GM19238 (cell line): ENCODE measurements at regions not wholly inside any gene's neighbourhood (a gene's known extent, or its start where the extent isn't known, plus 50 kb on each side); places are given as distances from the start of the nearest gene placed in this dataset.
"Not testable (repeated sequence)": the region's sequence is repeated elsewhere in the genome, so short reads cannot be mapped to it uniquely, and the experiment has no call there.

Experiments used
- DNase-seq: peaks from one replicate; pipeline ENCODE4 v3.0.0; 2011; ENCODE audit warnings: low spot score; ENCODE audit not compliant: insufficient read length

DNA sequence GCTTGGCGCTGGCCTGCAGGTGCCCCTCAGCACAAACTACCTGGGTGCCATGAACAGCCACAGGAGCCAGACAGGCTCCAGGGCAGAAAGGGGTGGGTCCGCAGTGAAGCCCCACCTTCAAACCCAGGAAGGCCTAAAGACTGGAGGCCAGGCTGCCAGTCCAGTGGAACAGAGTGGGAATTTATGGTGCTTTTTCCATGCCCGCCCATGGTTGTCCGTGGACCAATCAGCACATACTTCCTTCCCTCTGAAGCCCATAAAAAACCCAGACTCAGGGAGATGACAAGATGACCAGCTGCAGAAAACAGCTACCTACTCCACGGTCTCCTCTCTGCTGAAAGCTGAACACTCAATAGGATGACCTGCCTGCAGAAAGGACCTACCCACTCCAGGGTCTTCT lies 275.4 kb upstream of the ADRA1B start:
- no peak for DNase-seq

DNA sequence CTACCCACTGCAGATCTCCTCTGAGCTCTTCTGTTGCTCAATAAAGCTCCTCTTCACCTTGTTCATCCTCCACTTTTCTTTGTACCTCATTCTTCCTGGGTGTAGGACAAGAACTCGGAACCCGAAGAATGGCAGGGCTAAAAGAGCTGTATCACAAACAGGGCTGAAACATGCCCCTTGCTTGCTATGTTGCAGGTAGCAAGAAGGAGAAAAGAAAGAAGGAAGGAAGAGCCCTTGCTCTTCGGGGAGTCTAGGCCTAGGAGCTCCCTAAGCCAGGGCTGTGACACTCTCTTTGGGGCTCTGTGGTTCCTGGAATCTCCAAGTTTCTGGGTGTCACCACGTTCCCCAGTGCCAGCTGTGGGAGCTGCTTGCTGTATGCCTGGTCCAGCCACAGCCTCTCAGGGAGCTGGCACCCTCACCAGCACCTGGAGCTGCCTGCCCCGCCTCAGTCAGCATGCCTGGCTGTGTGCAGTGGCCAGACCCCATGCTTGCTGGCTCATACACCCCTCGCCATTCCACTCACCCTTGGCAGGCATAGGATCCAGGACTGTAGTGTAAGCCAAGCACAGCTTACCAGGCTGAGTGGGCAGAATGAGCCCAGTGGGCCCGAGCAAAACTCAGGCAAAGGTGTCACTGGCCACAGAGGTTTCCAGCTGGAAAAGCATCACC lies 274.8 kb upstream of the ADRA1B start:
- DNase-seq: no peak

DNA sequence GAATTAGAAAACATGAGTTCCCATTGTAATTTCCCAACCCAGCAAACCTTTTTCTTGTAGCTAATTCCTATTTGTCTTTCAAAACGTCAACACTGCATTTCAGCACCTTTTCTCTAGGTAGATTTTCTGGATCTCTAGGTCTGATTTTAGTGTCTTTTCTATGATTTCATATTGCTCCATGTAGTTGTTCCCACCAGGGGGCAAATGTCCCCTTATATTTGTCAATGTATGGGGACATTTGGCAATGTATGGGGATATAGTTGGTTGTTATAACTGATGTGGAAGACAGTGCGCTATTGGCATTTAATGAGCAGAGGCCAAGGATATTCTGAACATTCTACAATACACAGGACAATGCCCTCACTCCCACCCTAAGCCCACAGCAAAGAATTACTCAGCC lies 273.9 kb upstream of the ADRA1B start:
- no peak for DNase-seq

DNA sequence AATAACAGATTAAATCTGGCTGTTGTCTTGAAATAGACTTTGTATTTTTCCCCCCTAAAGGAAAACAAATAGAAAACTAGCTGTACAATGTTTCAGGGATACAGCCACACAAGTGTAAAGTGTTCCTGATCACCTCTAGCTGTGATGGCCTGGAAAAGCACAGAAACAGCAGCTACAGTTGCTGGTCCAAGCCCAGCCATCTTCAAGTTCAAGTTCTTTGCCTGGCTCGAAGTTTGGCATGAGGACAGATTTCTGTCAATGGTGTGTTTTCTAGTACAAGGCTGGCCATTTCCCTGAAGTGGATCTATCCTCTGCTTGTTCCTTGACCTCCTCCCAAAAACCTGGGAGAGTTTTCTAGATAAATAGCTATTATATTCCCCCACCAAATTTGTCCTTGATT lies 272.2 kb upstream of the ADRA1B start:
- no peak for DNase-seq

DNA sequence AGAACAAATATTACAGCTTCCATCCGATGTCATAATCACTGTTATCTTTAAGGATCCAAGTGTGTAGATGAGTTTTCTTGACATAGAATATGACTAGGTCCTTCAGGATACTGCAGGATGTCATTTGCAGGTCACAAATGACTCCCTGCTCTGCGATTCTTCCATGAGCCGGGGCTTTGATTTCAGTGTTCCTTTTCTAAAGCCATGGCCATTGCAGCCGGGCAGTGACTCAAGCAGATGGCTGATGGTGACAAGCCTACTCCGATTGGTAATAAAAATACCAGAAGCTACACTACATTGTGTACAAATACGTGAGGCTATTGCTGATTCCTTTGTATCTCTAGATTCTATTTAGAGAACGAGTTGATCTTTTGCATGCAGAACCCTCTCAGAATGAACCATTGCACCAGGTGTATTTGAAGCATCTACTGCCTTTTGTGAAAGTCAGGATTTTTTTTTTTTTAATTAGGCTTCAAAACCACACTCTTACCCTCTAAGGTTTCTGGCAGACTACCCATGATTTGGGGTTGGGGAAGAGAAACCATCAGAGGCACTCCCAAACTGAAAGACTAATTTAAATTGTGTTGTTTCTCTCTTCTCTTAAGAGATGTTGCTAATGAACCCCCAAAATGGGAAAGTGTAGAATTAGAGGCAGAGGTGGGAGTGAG lies 271.0 kb upstream of the ADRA1B start:
- DNase-seq: no peak

DNA sequence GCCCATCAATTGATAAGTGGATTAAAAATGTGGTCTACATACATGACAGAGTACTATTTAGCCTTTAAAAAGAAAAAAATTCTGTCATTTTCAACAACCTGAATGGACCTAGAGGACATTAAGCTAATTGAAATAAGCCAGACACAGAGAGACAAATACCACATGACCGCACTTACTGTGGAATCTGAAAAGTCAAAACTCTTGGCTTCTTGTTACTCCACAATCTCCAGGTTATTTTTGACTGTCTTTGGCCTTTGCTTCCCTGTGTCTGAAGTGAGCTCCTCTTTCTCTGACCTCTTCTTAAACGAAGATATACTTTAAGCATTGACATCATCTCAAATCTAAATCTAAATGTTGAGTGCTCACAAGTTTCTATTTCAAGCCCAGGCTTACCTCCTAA lies 265.5 kb upstream of the ADRA1B start:
- no peak for DNase-seq

DNA sequence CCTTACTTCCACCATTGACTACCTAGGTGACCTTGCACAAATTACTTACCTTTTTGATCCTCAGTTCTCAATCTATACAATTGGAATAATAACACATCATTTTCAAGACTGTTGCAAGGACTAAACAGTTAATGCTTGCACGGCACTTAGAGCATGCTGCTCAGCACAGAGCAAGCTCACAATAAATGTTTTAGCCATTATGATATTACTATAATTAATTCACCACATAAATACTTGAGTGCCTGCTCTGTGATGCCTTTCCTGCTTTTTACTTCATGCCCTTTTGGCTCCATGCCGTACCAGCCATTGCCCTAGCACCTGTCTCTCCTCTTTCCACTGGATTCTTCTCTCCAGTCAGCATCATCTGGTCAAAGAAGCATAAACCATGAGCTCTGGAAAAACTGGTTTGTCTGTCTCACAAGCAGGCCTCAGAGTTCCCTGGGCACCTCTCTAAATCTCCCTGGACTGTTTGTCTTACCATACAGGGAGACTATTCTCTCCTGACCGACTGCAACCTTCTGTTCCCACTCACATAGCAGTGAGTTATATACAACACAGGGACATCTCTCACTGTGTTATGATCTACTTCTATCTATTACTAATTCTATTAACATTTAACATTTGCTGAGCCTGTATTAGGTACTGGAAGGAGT lies 260.4 kb upstream of the ADRA1B start:
- DNase-seq: no peak

DNA sequence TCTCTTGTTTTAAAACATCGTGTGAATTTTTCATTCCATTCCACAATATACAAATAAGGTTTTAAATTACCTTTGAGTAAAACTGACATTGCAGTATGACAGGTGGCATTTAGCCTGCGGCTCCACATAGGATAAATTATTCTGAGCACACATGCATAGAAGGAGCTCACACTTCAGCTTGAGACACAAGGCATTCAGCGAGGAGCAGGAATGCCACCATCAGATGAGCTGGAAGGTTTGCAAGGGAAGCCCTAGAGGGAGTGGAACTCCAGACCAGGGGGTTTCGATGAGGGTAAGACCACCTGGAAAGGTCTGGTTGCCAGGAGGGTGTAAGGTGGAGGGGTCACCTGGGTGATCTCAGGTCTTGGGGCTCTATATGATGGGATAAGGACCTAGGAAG lies 259.0 kb upstream of the ADRA1B start:
- no peak for DNase-seq

DNA sequence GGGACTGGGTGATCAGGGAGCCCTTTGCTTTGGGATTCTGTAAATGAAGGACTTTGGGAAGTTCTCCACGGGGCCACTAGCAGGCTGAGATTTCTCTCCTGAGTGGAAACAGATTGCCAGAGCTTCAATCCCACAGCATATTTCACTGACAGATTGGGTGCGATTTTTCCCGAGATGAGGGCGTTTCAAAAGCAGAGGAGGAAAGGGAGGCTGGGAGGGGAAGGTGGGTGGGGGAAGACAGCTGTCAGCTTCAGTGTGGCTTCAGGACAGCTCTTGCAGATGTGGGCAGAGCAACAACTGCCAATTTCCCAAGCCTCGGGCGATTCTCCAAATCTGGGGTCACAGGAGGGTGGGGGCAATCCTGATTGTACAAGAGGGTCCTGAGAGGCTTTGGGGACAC lies 258.5 kb upstream of the ADRA1B start:
- DNase-seq: no peak

DNA sequence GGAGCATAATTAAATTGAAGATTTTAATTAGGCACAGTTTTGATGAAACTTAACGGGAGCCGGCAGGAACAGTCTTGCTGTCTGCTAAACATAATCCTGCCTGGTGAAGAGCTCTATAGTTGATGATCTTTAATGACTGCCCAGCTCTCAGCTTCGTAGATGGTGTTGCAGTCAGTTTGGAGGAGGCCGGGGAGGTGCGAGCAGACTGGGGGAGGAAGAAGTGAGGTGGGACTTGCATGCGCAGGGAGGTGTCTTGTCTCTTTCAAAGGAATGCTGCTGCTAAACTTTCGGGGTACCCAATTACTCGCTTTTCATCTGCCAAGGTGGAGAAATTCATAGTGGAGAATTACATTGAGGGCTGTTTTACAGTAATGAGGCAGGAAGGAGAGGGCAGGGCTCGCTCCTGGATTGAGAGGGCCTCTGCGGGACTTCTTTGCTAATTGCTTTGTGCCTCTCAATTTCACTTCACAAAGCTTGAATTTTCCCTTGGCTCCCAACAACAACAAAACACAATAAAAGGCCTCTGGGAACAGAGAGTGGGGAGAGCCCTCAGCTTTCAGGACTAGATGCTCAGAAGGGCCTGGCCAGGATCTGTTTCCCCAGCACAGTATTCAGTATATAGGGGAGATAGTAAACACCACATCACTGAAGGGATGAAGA lies 257.9 kb upstream of the ADRA1B start:
- no peak for DNase-seq

DNA sequence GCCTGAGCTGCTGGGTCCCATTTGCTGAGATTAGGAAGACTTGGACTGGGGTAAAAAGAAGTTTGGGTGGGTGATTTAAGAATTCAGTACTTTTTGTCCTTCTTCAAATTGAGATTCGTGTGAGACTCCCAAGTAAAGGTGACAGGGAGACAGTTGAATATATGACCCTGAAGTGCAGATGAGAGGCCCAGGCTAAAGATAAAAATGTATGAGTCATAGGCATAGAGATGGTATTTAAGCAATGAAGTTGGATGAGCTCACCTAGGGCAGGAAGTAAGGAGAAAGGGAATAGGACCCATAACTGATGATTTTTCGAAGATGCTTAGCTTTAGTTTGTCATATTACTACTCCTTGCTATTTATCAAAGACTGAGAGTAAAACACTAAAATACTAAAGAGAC lies 255.9 kb upstream of the ADRA1B start:
- DNase-seq: no peak

DNA sequence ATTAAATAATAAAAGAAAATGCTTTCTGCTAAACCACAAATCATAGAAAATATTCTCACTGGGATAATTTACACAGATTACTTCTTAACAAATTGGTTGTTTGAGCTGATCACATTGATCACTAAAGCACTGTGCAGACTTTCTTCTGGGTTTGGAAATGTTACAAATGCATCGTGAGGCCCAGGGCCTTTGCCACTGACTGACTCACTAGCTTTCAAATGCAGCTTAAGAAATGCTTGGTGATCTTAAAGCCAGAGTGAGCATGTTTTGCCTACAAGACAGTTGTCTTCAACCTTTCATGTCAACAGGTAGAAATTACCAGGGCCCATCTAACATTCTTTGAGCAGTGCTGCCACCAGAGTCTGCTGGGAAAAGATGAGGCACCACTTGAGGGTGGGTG lies 252.3 kb upstream of the ADRA1B start:
- no peak for DNase-seq

DNA sequence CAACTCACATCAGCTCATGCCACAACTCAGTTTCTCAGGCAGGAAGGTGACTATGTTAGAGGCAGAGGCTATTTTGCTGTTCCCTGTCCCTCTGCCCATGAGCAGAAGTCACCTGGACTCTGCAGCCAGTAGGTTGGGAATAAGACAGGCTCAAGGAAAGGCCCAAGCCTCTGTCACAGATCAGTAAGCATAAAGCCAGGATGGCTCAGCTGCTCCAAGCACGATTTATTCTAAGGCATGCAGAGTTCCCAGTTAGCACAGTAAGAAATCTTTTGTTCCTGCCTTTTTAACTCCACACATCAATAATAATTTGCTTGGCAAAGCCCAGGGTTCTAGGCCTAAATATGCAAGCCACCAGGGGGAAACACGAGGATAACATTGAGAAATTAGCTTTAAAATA lies 249.0 kb upstream of the ADRA1B start:
- DNase-seq: no peak

DNA sequence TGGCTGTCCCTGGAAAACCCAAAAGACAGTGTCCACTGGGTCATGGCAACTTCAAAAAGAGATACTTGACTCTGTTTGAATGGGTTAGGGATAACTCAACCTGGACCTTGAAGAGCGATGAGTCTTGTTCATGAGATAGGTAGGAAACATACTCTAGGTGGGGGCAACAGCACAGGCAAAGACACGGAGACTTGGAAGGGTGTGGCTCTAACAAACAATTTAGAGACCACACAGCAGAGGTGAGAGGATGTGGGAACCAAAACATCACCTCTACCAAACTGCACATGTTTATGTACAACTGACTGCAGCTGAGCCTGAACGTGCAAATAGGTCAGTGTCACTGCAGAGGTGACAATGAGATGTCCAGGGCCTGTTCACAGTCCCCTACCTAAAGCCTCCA lies 247.7 kb upstream of the ADRA1B start:
- no peak for DNase-seq

DNA sequence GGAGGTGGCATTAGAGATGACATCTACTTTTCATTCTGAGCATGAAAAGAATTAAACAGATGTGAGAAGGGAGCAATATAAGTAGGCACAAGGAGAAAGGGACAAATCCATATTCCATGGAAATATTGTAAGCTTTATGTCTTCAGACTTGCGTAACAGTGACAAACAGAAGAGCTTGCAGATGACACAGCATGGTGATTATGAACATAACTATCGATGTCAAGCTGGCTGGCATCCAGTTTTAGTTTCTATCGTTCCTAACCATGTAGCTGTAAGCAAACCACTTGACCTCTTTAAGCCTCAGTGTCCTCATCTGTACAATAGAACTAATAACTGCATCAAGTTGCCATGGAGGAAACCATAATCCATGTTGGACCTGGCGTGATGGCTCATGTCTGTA lies 246.7 kb upstream of the ADRA1B start:
- no peak for DNase-seq

DNA sequence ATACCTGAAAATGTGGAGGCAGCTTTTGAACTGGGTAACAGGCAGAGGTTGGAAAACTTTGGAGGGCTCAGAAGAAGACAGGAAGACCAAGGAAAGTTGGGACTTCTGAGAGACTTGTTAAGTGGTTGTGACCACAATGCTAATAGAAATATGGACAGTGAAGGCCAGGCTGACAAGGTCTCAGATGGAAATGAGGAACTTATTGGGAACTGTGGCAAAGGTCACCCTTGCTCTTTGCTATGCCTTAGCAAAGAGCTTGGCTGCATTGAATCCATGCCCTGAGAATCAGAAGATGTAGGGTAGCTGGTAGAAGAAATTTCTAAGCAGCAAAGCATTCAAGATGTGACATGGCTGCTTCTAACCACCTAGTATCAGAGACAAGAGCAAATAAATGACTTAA lies 244.4 kb upstream of the ADRA1B start:
- DNase-seq: no peak

DNA sequence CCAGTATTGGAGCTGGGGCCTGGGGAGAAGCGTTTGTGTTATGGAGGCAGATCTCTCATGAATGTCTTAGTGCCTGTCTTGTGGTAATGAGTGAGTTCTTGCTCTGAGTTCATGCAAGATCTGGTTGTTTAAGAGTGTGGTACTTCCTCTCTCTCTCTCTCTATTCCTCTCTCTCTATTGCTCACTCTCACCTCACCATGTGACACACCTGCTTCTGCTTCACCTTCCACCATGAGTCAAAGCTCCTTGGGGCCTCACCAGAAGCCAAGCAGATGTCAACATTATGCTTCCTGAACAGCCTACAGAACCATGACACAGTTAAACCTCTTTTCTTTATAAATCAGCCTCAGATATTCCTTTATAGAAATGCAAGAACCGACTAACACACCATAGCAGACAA lies 242.7 kb upstream of the ADRA1B start:
- no peak for DNase-seq

DNA sequence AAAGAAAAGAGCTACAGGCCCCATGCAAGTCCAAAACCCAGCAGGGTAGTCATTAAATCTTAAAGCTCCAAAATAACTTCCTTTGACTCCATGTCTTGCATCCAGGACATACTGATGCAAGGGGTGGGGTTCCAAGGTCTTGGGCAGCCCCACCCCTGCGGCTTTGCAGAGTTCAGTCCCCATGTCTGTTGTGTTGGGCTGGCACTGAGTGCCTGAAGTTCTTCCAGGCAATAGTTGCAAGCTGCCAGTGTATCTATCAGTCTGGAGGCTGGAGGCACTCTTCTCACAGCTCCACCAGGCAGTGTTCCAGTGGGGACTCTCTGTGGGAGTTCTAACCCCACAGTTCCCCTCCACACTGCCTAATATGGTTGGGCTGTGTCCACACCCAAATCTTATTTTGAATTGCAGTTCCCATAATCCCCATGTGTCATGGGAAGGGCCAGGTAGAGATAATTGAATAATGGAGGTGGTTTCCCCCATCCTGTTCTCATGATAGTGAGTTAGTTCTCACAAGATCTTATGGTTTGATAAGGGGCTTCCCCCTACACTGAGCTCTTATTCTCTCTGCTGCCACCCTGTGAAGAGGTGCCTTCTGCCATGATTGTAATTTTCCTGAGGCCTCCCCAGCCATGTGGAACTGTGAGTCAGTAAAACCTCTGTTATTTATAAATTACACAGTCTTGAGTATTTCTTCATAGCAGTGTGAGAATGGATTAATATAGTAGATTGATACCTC lies 237.5 kb upstream of the ADRA1B start:
- no peak for DNase-seq

DNA sequence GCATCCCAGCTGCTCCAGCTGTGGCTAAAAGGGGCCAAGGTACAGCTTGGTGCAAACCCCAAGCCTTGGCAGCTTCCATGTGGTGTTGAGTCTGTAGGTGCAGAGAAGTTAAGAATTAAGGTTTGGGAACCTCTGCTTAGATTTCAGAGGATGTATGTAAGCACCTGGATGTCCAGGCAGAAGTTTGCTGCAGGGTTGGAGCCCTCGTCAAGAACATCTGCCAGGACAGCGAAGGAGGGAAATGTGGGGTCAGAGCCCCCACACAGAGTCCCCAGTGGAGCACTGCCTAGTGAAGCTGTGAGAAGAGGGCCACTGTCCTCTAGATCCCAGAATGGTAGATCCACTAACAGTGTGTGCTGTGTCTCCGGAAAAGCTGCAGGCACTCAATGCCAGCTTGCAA lies 236.2 kb upstream of the ADRA1B start:
- DNase-seq: no peak

DNA sequence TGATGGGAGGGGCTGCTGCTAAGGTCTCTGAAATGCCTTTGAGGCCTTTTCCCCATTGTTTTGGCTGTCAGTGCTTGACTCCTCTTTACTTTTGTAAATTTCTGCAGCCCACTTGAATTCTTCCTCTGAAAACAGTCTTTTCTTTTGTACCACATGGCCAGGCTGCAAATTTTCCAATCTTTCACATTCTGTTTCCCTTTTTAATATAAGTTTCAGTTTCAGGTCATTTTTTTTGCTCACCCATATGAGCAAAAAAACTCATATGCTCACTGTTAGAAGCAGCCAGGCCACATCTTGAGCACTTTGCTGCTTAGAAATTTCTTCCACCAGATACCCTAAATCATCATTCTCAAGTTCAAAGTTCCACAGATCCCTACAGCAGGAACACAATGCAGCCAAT lies 234.6 kb upstream of the ADRA1B start:
- DNase-seq: no peak

DNA sequence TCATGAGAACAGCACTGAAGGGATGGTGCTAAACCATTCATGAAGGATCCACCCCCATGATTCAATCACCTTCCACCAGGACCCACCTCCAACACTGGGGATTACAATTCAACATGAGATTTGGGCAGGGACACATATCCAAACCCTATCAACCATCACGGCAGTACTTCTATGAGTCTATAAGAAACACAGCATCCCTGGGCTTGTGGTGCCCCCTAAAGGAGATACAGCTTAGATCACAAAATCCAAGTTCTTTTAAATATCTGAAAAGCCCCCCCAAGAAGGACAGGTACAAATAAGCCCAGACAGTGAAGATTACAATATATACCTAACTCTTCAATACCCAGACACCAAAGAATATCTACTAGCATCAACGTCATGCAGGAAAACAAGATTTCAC lies 233.7 kb upstream of the ADRA1B start:
- DNase-seq: no peak

DNA sequence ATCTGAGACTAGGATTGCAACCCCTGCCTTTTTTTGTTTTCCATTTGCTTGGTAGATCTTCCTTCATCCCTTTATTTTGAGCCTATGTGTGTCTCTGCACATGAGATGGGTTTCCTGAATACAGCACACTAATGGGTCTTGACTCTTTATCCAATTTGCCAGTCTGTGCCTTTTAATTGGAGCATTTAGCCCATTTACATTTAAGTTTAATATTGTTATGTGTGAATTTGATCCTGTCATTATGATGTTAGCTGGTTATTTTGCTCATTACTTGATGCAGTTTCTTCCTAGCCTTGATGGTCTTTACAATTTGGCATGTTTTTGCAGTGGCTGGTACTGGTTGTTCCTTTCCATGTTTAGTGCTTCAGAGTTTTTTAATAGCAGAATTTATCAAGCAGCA lies 228.4 kb upstream of the ADRA1B start:
- DNase-seq: not testable (repeated sequence)
